GM20431 (cell line): ENCODE measurements at regions not wholly inside any gene's neighbourhood (a gene's known extent, or its start where the extent isn't known, plus 50 kb on each side); places are given as distances from the start of the nearest gene placed in this dataset.
"Not testable (repeated sequence)": the region's sequence is repeated elsewhere in the genome, so short reads cannot be mapped to it uniquely, and the experiment has no call there.

Experiments used
- in situ Hi-C: fragments of 300-500 bp; cut with MseI, MboI; formaldehyde crosslinking; loops from one replicate; pipeline ENCODE4 v1.15.0; 2020; ENCODE audit warnings: low sequenced_read_pairs; ENCODE audit not compliant: unreplicated experiment

GRCh38 chr10:63829573-63830149, 308.5 kb downstream of the REEP3 start:
- in situ Hi-C loops, result no loop called here

GRCh38 chr10:63832686-63833085, 311.5 kb downstream of the REEP3 start:
- in situ Hi-C loops, result no loop called here

GRCh38 chr10:63833411-63834060, 312.3 kb downstream of the REEP3 start:
- in situ Hi-C loops, result no loop called here

- in situ Hi-C loops, result no loop called here
These were observed 315.7 kb downstream of the REEP3 start for GRCh38 chr10:63836666-63837442.

GRCh38 chr10:63841761-63842160, 320.6 kb downstream of the REEP3 start:
- in situ Hi-C loops, result no loop called here

- in situ Hi-C loops, result no loop called here
These were observed 321.9 kb downstream of the REEP3 start for GRCh38 chr10:63843107-63843506.

DNA sequence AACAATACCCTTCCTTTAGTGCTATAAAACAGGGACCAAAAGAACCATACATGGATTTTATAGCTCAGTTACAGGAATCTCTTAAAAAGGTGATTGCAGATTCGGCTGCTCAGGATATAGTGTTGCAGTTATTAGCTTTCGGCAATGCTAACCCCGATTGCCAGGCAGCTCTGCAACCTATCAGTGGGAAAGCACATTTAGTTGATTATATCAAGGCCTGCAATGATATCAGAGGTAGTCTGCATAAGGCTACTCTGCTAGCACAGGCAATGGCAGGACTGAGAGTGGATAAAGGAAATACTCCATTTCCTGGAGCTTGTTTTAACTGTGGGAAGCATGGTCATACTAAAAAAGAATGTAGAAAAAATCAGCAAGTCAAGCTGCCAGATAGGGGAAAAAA, 327.7 kb downstream of the REEP3 start:
- in situ Hi-C loops, result not testable (repeated sequence)

GRCh38 chr10:63862860-63863259, 341.7 kb downstream of the REEP3 start:
- in situ Hi-C loops, result no loop called here

DNA sequence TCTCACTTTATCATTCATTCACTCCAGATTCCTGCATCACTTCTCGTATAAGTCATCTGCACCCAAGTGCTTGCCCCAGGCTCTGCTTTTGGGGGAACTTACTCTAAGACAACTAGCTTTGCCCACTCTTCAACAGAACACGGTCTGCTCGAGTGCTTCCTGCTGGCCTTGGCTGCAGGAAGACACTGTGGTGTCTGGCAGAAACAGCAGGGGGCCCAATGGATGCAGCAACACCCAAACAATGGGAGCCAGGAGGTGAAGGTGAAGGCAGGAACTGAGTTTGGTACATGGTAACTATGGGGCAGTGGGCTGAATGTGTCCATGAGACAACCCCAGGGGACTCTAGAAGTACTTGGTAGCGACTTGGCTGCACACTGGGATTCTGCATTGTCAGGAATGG, 344.0 kb downstream of the REEP3 start:
- in situ Hi-C loops, result no loop called here

DNA sequence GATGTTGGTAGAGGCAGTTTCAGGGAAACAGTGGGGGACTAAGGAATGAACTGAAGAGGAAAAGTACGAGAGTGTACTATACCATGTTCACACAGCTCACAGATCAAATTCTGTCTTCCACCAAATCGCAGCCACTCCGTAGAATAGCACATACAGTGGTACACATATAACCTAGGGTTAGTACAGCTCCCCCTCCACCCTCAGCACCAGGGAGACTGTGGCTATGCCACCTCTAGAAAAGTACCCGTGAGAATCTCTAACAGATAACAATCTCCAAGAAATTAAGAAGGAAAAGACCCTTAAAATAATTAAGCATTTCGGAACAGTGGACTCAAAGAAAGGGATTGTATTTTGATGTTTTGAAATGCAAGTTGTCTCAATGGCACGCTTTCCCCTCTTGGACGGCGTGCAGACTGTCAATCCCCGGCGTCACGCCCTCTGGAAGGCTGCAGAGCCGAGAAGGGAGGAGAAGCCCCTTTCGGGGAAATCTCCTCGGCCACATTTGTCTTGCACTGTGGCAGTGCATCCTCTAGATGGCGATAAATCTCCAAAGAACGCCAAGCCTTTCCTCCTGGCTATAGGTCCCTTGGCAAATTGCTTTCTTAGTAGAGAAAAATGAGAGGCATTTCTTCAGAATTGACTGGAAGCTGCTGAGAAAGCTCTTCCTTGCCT, 345.0 kb downstream of the REEP3 start:
- in situ Hi-C loops, result no loop called here

DNA sequence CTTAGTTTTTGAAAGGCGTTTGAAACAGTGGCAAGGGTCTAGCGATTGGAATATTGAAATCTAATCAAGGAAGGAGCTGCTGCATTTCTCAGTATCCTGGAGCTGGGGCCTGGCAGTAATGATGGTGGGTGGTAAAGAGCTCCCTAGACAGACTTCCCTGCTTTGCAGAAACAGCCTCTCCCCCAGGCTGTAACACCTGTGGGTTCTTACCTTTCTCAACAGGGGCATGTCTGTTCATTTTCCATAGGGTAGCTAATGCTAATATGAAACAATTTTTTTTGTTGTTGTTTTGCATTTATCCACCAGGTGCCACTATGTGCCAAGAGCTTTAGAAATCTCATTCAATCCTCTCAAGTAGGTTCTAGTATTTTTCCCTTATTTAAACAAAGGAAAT, 345.5 kb downstream of the REEP3 start:
- in situ Hi-C loops, result no loop called here

- in situ Hi-C loops, result no loop called here
These were observed 357.2 kb downstream of the REEP3 start for GRCh38 chr10:63878428-63878827.

- in situ Hi-C loops, result no loop called here
These were observed 362.7 kb downstream of the REEP3 start for GRCh38 chr10:63883861-63884260.

DNA sequence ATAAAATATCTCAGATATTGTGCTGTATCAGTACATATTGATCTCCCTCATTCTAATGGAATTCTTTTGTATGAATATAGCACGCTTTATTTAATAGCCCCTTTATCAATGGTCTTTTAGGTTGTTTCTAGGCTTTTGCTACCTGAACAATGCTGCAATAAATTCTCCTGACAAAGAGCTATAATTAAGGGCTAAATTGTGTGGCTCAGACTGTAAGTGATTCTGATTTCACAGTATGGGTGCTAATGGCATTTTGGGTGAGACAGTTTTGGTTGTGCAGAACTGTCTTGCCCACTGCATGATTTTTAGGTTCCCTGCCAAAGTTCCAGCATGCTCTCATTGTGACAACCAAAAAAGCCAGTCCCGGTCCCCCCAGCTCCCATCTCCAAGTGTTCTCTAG, 363.2 kb downstream of the REEP3 start:
- in situ Hi-C loops, result no loop called here

DNA sequence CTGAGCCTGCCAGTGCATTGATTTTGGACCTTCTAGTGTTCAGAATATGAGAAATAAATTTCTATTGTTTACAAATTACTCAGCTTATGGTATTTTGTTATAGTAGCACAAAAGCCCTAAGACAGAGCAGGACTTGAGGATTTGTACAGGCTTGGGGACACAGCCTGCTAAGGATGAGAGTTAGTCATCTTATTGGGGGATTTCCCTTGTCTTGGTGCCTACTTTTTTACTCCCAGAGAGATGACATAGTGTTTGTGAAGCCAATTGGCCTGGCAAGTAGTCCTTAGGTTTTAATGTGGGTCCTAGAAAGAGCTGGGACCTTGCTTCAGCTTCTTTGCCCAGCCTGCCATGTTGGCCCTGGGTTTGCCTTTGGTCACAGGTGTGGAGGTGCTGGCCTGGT, 364.0 kb downstream of the REEP3 start:
- in situ Hi-C loops, result no loop called here

- in situ Hi-C loops, result no loop called here
These were observed 365.3 kb downstream of the REEP3 start for GRCh38 chr10:63886281-63887022.

DNA sequence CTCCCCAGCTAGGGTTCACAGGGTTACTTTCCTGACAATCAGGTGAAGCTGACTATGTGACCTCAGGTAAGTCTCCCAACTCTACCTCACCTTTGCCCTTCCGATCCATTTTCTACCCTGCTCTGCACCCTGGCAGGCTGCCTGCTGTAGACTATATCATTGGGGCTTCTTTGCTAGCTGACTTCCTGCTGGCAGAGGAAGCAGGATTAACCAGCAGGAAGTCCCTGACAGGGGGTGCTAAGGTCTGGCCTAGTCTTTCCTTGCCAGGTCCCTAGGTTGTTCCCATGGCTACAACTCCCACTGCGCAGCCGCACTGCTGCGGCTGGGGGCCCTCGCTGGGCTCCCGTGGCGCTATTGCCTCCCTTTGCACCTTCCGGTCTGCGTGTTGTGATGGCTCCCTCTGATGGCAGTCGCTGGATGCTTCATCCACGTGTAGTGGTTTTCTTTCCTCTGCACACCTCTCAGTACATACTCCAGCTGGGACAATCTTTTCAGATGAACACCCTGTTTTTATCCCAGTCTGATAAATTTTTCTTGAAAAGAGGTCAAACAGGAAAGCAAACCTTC, 365.9 kb downstream of the REEP3 start:
- in situ Hi-C loops, result no loop called here

DNA sequence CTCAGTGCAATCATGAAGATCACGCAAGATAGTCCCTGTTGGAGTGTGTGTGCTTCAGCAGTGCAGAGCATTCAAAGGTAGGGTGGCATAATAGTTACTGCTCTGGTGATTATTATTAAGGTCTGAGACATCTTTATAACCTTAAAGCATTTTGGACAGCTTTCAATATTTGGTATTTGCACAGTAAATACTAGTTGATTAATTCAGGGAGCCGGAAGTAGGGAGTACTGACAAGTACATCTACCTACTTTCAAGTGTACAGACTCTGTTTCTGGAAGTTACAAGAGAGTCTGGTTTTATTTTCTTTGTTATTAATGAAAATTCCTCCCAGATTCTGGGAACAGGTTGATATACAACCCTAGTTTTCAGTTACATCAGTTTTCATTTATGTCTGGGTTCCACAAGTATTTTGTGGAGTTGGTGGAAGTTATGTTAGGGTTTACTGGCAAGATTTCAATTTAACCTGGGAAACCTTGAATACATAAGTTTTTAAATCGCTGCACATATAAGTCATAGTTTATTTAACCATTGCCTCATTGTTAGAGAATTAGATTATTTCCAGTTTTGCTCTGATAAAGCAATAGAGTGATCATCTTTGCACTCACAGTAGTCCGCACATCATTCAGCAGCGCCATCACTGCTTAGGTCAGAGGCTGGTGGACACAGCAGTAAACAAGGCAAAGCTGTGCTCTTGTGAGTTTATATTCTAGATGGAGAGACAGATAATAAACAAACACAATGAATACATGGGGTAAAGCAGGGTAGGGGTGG, 366.6 kb downstream of the REEP3 start:
- in situ Hi-C loops, result no loop called here

- in situ Hi-C loops, result no loop called here
These were observed 368.6 kb downstream of the REEP3 start for GRCh38 chr10:63889803-63890202.
